Loucy (cell line): ENCODE measurements at regions not wholly inside any gene's neighbourhood (a gene's known extent, or its start where the extent isn't known, plus 50 kb on each side); places are given as distances from the start of the nearest gene placed in this dataset.

Experiments used
- H2AFZ ChIP-seq: fragments of 200-600 bp; sonication (generic); 2 replicates; pipeline ENCODE4 v1.6.0; 2016; ENCODE audit warnings: antibody characterized with exemption, mild to moderate bottlenecking, low read length, moderate library complexity
- H3F3A ChIP-seq: fragments of 200-600 bp; 2 replicates; pipeline ENCODE4 v1.6.0; 2016; ENCODE audit warnings: antibody characterized with exemption, low read depth, mild to moderate bottlenecking
- H3K27me3 ChIP-seq: fragments of 200-600 bp; sonication (generic); 2 replicates; pipeline ENCODE4 v1.6.1; 2014; ENCODE audit warnings: low read length, mild to moderate bottlenecking; ENCODE audit not compliant: insufficient read depth, poor library complexity, severe bottlenecking
- H3K36me3 ChIP-seq: fragments of 200-600 bp; sonication (generic); 2 replicates; pipeline ENCODE4 v1.6.1; 2016; ENCODE audit warnings: low read length; ENCODE audit not compliant: insufficient read depth
- H3K4me1 ChIP-seq: fragments of 200-600 bp; sonication (generic); 2 replicates; pipeline ENCODE4 v1.5.1; 2014; ENCODE audit warnings: low read length, mild to moderate bottlenecking; ENCODE audit not compliant: insufficient read depth, poor library complexity, severe bottlenecking
- H3K4me2 ChIP-seq: fragments of 200-600 bp; sonication (generic); 2 replicates; pipeline ENCODE4 v1.6.0; 2014; ENCODE audit warnings: antibody characterized with exemption, low read length, low read depth, mild to moderate bottlenecking; ENCODE audit not compliant: poor library complexity, severe bottlenecking
- H3K4me3 ChIP-seq: fragments of 200-600 bp; sonication (generic); 2 replicates; pipeline ENCODE4 v1.5.1; 2014; ENCODE audit warnings: low read length, mild to moderate bottlenecking, mixed read lengths; ENCODE audit not compliant: poor library complexity, severe bottlenecking
- H3K79me2 ChIP-seq: fragments of 200-600 bp; sonication (generic); 2 replicates; pipeline ENCODE4 v1.6.1; 2014; ENCODE audit warnings: low read length; ENCODE audit not compliant: insufficient read depth
- H3K9ac ChIP-seq: fragments of 200-600 bp; sonication (generic); 2 replicates; pipeline ENCODE4 v1.6.0; 2014; ENCODE audit warnings: mild to moderate bottlenecking, low read depth, low read length, moderate library complexity; ENCODE audit not compliant: poor library complexity, severe bottlenecking
- H3K9me2 ChIP-seq: fragments of 200-600 bp; sonication (generic); replicated peaks from 2 replicates; pipeline ENCODE4 v1.6.1; 2016; ENCODE audit warnings: low read depth, low read length, mixed read lengths
- H3K9me3 ChIP-seq: fragments of 200-600 bp; sonication (generic); 2 replicates; pipeline ENCODE4 v1.6.1; 2014; ENCODE audit warnings: mild to moderate bottlenecking, antibody characterized with exemption, low read length, low read depth; ENCODE audit not compliant: insufficient read depth
- H4K20me1 ChIP-seq: fragments of 200-600 bp; sonication (generic); 2 replicates; pipeline ENCODE4 v1.6.0; 2014; ENCODE audit warnings: antibody characterized with exemption, low read length, mild to moderate bottlenecking; ENCODE audit not compliant: insufficient read depth, poor library complexity, severe bottlenecking
- CTCF ChIP-seq: fragments of 200-600 bp; sonication (generic); conservative IDR thresholded peaks from 2 replicates; pipeline ENCODE4 v1.5.1; 2014; ENCODE audit warnings: mild to moderate bottlenecking, antibody characterized with exemption, low read length
- EZH2phosphoT487 ChIP-seq: fragments of 200-600 bp; IDR thresholded peaks from 2 replicates; pipeline ENCODE4 v1.6.1; 2018; ENCODE audit warnings: antibody characterized with exemption, mild to moderate bottlenecking, moderate library complexity, borderline replicate concordance

- no peaks in the 10 kb centered on the region for H3K4me1 ChIP-seq
- no peaks in the 10 kb centered on the region for H3K79me2 ChIP-seq
- no peaks in the 10 kb centered on the region for H3K9me2 ChIP-seq
- H3K27me3 ChIP-seq = no peaks in the 10 kb centered on the region
- no peak overlapping the region; the same call in 1 of the 2 replicates for H2AFZ ChIP-seq
- no peaks in the 10 kb centered on the region for H3K36me3 ChIP-seq
- H4K20me1 ChIP-seq = no peaks in the 10 kb centered on the region
- H3K9me3 ChIP-seq = peaks cover 17% of the 10 kb centered on the region
- no peak overlapping the region for H3K4me3 ChIP-seq
- no peaks in the 10 kb centered on the region for H3F3A ChIP-seq
- H3K4me2 ChIP-seq = no peak overlapping the region
- TF ChIP-seq EZH2phosphoT487 (no peak), CTCF (no peak)
- H3K9ac ChIP-seq = no peak overlapping the region
Observed at GRCh38 chr2:188833331-188833730, 140.8 kb upstream of the COL3A1 start.

- no peaks in the 10 kb centered on the region for H3K9me2 ChIP-seq
Observed at GRCh38 chr2:188833799-188834198, 140.4 kb upstream of the COL3A1 start.

GRCh38 chr2:188835006-188835405 lies 139.2 kb upstream of the COL3A1 start:
- Histone ChIP-seq H3K79me2 (no peaks in the 10 kb centered on the region), H3K4me2 (no peak overlapping the region)

More at GRCh38 chr2:188833799-188834198, 140.4 kb upstream of the COL3A1 start:
- no peaks in the 10 kb centered on the region for H3K36me3 ChIP-seq
- H3K79me2 ChIP-seq = no peaks in the 10 kb centered on the region
- H3K27me3 ChIP-seq = no peaks in the 10 kb centered on the region
- TF ChIP-seq CTCF = no peak
- TF ChIP-seq EZH2phosphoT487 = no peak
- H3K4me1 ChIP-seq = no peaks in the 10 kb centered on the region
- H3K4me2 ChIP-seq = no peak overlapping the region
- H3F3A ChIP-seq = no peaks in the 10 kb centered on the region
- no peak overlapping the region for H3K9ac ChIP-seq
- peaks cover 13% of the 10 kb centered on the region for H3K9me3 ChIP-seq
- no peak overlapping the region for H3K4me3 ChIP-seq
- H2AFZ ChIP-seq = no peak overlapping the region
- no peaks in the 10 kb centered on the region for H4K20me1 ChIP-seq

More at GRCh38 chr2:188835006-188835405, 139.2 kb upstream of the COL3A1 start:
- H3K9me2 ChIP-seq = no peaks in the 10 kb centered on the region
- TF ChIP-seq CTCF (no peak), EZH2phosphoT487 (no peak)
- peaks cover 10% of the 10 kb centered on the region; the same call in 1 of the 2 replicates for H3K9me3 ChIP-seq
- H3K27me3 ChIP-seq = no peaks in the 10 kb centered on the region
- H3K9ac ChIP-seq = no peak overlapping the region
- no peaks in the 10 kb centered on the region for H3F3A ChIP-seq
- H3K4me3 ChIP-seq = no peak overlapping the region
- H3K4me1 ChIP-seq = no peaks in the 10 kb centered on the region
- H2AFZ ChIP-seq = no peak overlapping the region
- H3K36me3 ChIP-seq = no peaks in the 10 kb centered on the region
- no peaks in the 10 kb centered on the region for H4K20me1 ChIP-seq
